HG03060 (cell line): ENCODE measurements at regions not wholly inside any gene's neighbourhood (a gene's known extent, or its start where the extent isn't known, plus 50 kb on each side); places are given as distances from the start of the nearest gene placed in this dataset.

Source experiments
- ATAC-seq: cut with Tn5 transposase; IDR thresholded peaks from one replicate; pipeline ENCODE4 v1.9.1; 2021; ENCODE audit warnings: low read depth, moderate number of reproducible peaks; ENCODE audit not compliant: unreplicated experiment

DNA sequence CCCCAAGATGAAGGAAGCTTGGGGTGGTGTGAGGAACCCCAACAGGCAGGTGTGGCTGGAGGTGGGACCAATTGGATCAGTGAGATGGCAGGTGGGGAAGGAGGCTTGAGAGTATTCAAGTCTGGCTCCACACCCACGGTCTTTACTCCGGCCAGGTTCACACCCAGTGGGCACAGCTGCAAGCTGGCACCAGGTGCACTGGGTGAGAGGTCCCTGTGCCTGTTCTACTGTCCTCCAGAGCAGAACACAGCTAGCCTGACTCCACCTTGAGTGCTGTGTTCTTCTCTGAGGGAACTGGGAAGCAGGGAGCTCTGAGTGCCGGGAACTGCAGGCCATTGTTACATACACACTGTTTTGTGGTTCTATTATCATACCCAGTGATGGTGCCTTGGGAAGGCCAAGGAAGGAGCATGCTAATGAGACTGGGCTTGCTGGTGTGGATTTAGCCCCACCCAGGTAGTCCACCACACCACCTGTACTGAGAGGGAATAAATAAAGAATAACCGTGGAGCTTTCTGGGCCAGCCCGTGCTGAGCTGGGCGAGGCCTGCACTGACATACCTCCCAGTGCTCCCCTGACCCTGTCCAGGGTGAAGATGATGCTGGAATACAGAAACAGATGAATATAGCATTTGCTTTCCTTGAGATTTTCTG lies 93.4 kb downstream of the ABHD5 start:
- ATAC-seq, result no peak

DNA sequence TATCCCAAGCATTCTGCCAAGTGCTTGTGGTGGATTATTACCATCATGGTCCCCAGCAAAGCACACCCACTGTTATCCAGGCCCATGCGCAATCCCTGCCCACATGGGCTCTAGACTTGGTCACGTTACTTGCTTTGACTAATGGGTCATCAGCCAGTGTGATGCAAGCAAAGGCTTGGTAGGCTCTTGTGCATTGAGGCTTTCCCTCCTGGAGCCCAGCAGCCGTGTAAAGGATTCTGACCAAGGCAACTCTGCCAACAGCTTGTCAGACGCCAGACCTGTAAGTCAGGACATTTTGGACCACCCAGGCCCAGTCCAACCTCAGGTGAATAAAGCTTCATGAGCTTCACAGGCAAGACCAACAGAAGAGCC lies 93.9 kb downstream of the ABHD5 start:
- ATAC-seq, result no peak

DNA sequence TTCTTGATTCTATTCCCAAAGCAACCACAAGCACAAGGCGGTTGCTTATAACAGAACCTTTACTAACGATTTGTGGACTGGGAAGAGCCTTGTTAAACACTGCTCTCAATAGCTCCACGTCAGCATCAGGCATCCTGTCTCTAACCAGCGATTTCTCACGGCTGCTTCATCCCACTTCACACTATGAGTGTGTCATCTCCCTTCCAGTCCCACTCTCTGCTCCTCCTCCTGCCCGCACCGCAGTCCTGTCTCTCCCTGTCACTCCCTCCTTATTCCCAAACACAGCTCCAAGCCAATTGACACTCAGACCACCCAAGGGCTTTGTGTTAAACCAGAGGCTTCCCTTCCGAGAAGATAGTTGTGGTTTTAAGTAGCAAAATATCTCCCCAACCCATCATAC lies 94.8 kb downstream of the ABHD5 start:
- no peak for ATAC-seq

DNA sequence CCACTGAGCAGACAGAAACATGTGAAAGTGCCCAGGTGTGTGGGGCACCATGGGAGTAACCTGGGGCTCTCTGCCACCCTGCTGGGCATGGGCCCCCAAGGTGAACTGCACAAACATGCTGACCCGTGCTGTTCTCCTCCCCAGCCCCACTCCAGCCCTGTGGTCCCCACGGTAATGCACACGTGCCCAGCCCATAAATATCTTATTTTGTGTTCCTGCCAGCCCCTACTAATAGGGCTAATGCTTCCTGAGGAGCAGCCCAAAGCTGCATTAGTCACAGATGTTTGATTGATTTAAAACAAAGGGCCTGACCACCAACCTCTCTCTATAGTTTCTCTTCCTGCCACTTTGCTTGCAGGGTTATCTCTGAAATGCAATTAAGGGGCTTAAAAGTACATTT lies 95.4 kb downstream of the ABHD5 start:
- no peak for ATAC-seq

DNA sequence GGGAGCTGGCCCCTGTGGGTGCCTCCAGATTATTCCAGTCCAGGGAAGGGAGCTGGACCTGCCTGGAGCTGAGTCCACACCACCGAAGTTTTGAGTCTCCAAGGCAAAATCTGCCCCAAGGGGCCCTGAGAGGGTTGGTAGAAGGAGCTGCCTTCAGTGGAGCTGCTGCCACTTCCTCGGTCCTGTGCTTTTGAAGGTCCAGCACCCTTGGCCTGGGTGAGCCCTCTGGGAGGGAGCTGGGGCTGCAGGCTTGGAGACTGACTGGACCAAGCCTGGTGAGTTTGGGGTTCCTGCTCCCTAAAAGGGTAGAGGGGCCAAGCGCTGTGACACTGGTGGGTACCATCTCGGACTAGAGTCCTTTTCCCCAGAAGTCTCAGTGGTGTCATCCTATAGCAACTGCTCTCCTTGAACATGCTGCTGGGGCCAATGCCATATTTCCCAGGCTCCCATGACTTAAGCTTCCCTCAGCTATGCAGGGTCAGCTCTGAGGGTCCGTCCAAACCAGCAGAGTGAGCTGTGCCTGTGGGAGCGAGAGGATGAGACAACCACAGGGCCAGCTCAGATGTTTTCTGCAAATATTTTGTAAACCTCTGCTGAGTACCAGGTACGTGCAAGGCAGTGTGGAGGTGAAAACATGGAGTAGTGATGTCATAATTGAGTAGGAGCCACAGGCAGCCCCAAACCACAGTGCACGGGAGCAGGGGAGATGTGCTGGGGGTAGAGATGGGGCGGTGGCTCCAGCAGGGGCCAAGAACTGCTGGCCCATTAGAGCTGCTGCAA lies 96.0 kb downstream of the ABHD5 start:
- ATAC-seq, result no peak

DNA sequence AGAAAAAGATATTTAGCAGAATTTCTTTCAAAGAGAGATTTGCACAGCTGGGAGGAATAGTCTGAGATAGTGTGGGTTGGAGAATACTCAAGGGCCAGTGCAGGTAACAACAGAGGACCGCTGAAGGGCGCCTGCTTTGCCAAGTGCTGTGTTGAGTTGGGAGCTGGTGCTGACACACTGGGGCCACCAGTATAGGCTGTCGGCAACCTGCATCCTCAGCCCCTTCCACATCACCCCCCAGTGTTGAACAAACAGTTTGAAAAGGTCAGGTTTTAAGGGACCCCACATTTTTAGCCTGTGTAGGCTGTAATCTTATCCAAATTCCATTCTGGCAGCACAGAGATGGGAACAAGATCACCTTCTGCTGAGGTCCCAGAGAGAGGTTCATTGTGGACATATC lies 96.6 kb downstream of the ABHD5 start:
- ATAC-seq, result no peak

DNA sequence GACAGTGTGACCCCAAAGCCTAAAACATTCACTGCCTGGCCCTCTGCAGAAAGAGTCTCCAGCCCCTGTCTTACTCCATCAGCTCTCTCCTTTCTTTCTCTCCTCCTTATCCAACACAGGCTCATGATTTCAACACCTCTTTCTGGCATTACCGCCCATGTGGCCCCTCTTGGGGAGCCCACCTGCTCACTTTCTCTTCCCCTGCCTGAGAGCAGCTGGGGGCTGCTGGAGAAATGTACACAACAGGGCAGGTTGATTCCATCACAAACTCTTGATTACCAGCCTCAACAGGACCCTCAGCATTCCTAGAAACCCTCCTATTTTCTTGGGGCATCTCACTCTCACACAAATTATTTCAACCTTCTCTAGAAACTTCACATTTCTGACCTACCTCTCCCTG lies 98.3 kb downstream of the ABHD5 start:
- no peak for ATAC-seq

DNA sequence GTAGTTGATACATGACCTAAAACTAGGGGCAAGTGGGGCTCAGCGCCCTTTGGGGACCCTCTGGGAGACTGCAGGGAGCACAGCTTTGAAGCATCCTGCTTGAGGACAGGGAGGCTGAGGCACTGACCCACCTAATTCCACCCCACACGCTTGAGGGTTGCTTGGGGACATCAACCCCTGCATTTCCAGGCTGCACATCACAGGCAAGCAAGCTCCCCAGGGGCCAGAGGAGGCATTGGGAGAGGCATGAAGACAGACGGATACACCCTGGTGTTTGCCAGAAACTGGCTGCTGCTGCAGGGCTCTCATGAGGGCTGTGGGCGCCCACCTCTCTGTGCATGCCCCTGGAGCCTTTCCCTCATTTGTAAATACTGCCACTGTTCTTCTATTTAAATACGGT lies 99.3 kb downstream of the ABHD5 start:
- ATAC-seq, result no peak

DNA sequence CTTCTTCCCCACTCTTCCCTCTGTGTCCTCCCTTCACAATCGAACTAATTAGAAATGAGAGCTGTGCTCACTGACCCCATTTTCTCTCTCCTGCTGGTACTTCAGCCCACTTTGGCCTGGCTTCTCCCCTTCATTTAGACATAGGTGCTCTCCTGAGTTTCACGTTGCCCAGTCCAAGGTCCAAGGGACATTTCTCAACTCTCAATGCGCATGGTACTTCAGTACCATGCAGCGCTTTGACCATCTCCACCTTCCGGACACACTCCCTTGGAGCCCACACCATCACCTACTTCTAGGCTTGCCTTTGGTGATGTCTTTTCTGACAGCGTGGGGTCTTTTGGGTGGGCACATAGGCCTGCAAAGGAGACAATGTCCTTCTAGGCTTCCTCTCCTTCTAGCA lies 99.7 kb downstream of the ABHD5 start:
- ATAC-seq, result no peak

DNA sequence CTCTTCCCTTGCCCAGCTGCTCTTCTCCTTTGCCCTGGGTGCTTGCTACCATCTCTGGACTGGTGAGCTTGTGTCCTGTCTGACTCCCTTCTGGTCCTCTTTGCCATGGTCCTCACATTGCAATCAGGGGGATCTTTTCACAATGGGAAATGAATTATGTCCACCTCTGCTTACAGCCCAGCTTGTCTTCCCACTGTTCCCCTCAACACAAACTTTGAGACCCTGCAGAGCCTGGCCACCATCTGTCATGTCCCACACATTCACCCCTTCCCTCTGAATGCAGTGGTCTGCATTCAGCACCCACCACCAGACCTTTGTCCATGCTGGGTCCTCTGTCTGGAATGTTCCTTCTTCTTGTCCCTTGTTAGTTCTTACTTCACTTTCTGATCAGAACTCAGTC lies 100.5 kb downstream of the ABHD5 start:
- ATAC-seq, result no peak

DNA sequence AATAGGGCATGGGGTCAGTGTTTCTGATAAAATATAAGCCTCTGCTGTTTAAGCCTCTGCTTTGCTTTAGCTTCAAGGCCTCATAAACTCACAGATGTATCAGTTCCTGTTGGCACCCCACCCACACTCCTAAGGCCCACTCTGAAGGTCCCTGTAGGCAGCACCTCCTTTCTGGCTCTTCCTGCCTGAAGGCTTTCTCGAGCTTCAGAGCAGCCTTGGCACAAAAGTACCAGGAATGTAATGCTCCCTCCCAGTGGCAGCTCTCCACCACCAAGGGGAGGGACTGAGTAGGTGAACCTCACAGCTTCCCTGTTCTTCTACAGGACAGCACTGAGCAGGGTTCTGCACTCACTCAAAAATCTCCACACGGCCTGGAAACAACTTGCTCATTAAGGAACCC lies 102.2 kb downstream of the ABHD5 start:
- ATAC-seq, result no peak

DNA sequence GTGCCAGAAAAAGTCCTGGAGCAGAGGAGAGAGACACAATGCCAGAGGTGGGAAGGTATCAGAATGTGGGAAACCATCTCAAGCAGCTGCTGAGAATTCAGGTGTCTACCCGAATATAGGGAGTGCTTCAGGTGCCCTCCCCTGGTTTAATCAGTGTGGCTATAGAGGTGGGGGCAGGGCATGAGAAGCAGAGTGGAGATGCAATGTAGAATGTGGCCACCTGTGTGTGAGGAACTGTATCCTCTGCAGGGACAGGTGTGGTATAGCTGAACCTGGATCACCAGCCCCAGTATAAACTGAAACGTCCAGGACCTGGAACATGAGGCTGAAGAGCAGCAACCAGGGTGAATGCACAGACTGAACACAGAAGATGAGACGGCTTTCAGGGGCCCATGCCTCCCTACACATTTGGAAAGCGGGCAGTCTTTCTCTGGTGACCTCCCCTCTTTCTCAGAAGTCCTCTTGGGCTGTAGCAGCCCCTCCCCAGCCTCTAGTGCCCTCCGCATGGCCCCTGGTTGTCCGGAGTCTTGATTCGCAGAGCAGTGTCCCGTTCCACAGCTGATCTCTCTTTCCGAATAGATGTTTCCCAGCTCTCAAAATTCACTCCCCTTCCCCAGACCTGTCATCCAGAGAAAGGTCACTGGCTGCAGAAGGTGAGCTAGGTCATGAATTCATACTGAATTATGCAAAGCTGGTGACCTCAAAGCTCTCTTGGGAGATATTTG lies 103.1 kb downstream of the ABHD5 start:
- no peak for ATAC-seq

DNA sequence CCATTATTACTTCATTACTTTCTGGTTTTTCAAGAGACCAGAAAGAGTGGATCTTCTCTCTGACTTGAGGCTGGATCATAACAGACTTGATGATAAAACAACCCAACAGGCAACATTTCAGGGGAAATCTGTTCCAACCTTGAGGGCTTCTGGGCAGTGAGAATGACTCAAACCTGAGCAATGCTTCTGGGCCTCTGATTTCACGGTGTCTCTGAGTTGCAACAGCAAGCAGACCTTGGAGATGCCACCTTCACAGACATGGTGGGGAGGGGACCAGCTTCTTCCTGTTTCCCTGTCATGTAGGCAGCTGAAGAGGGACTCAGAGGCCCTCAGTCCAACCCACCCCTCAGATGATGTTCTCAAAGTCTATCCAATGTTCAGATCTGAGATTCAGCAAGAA lies 104.0 kb downstream of the ABHD5 start:
- ATAC-seq, result no peak

DNA sequence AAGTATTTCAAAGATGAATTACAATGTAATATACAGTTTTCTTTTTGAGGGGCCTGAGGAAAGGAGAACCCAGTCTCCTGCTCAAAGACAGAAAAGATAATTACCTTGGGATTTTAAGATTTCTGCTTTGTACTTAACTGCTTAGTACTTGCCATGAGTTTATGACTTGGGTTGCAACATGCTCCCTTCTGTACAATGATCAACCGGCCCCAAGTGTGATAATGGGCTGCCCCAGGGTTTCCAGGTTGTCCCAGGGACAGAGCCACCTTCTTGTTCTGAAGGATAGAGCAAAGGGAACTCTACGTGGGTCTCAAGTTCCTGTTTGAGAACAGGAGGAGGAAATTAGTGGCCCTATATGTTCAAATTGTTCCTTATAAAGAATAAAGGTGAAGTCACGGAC lies 104.8 kb downstream of the ABHD5 start:
- ATAC-seq, result no peak

DNA sequence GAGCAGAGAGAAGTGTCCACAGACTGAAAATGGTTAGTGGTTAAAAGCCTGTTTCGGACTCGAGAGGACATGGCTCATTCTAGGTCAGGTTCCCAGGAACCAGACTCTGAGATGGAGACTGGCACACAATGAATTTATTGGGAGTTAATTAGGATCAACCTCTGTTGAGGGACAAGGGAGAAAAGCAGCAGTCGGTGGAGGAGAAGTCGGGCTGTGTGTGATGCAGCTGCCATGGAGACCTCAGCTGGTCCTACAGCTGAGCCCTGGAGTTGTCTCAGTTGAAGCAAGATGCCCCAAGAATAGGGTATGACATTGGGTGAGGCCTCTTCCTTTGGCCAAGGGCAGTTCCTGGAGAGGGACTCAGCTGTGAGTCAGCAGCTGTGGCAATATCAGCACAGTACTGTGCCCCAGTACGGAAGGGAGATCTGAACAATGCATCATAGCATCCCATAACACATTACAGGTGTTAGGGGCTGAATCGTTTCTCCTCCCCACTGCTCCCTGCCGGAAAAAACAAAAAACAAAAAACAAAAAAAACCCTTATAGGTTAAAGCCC lies 105.4 kb downstream of the ABHD5 start:
- ATAC-seq, result no peak

DNA sequence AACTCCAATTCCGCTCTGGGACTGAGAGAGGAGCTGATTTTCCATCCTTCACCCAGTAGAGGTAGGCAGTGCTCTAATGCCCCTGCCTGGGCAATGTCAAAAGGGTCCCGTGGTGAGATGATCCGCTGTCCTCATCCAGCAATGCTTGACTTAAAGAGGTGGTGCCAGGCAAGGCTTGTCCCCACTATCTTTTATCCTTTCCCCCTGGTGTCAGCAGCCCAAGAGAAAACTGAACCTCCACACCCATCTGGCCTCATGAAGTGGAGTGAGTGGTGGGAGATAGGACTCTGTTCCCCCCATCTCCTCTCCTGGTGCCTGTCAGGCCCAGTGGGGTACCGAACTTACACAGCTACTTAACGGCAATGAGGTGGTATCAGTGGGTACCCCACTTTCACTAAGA lies 107.1 kb downstream of the ABHD5 start:
- ATAC-seq, result no peak

DNA sequence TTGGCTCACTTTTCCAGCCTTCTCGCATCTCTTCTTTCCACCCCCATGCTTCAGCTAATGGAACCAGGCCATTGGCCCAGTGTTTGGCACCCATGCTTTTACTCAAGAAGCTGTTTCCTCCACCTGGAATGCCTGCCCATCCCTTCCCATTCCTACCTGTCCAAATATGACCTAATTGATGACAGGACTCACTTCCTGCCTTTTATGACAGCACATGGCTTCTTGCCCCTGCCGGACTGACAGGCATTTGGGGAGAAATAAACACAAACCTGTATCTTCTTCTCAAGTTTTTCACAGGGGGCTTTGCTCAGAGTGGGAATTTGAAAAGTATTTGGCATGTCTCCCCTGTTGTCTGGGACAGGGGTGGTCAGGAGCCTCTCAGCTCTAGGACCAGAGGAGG lies 120.1 kb downstream of the ABHD5 start:
- no peak for ATAC-seq

DNA sequence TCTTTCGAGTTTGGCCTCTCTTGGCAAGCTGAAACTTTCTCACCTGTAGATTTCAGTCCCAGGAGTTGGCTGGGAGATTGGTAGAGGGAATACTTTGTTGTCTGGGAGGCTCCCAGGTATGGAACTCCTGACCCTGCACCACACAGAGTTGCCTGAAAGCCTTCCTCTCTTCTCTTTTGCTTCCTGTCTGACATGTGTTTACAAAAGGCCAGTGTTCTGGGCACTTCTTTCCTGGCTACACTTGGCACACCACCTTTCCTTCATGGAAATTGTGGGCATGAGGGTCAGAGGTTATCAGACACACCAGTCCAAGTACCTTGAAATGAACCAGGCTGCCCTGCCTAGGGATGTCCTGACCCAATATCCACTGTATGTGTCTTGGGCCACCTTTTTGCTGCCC lies 123.7 kb downstream of the ABHD5 start:
- no peak for ATAC-seq

DNA sequence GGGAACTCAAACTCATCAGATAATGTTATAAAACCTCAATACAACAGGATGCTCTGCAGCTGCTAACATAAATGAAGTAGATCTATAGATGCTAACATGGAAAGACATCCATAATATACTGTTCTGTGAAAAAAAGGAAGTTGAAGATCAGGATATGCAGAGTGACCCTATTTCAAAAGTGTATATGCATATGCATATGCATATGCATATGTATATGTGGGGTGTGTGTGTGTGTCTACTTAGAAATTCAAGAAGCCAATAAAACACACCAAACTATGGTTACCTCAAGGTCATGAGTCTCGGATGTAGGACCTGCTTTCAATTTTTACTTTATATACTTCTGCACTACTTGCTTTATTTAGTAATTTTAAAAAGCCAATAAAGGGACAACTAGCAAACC lies 125.6 kb downstream of the ABHD5 start:
- ATAC-seq, result no peak

DNA sequence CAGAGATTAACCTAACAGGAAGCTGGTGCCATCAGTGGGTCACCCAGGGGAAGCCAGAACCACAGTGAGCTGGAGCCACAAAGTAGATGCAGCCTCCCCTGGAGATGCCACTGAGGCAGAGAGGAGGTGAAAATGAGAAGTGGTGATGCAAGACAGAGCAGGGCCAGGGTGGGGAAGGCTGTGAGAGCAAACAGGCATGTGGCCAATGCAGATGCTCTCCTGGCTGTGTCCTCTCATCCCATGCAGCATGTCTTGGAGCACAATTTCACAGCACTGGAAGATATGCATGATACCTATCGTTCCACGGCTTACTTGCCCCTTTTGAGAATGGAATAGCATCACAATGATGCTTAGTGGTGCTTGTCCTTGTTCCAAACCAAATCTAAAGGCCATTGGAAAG lies 126.3 kb downstream of the ABHD5 start:
- no peak for ATAC-seq

DNA sequence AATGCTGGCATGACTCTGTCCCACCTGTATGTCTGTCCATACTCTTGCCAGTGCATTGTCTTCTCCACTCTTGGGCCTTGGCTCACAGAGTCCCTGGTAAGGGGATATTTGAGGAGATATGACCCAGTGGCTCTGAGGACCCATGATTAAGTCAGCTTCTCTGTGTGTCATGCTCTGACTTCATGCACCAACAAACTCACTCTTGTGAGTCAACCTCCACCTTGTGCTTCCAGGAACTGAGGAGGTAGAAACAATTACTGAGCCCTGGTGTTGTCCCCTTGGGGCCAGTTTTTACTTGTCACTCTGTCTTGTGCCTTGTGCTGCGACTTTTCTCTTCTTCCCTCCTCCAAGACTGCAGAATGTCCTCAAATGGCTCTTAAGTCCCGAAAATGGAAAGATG lies 127.1 kb downstream of the ABHD5 start:
- no peak for ATAC-seq

DNA sequence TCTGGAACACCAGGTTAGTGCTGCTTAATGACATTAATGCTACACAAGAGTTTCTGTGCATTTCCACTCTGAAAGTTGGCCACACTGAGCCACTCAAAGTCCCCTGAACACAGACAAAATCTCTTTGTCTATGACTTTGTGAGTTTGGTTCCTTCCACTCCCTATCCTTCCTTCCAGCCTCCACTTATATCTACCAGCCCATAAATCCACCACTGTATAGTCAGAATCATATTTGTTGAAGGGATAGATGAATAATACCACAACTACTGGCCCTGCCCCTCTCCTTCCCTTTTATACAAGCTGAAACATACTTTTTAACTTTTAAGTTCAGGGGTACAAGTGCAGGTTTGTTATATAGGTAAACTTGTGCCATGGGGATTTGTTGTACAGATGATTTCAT lies 127.5 kb downstream of the ABHD5 start:
- no peak for ATAC-seq
